ENCODE measurements at regions not wholly inside any gene's neighbourhood (a gene's known extent, or its start where the extent isn't known, plus 50 kb on each side); places are given as distances from the start of the nearest gene placed in this dataset.

DNA sequence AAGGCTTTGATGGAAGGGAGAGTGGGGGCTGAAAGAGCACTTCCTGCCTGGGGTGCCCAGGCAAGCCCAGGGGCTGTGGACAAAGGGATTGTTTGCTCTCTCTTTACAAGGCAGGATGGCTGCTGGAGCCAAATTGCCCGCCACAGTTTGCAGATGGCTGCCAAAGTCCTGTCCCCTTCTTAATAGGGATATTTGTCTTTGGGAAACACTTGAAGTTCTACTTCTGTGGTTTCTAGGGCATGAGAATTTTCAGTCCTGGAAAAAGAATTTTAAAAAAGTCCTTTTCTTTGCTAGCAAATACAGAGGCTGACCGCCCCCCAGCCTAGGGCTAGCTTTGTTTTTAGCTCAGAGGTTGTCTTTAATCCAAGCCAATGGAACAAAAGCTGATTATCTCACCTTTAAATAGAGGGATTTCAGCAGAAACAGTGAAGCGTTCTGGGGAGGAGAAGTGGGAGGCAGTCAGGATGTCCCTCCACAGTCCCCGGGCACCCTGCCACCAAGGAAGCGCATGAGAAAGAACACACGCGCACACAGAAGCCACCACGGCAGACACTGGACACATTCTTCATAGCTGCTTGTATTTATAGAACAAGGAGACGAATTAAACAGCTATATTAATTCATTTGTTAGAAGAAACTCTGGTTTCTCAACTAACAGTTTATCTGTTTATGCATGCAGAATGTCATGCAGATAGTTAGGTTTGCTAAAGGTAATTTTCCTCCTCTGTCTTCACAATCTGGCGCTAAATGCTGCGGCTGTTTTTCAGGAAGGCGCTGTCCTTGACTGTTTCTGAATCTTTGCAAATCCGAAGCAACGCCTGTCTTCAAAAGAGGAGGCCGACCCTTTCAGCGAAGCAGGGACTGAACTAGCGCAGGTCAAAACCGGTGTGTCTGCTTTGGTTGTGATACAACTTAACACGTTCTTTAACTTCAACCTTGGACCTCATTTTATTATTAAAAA, 736.9 kb downstream of the QKI start:
- Histone ChIP-seq H3K36me3 (ENCODE audit: insufficient read depth, low read length) (no peaks in the 10 kb centered on the region), H3K4me1 (ENCODE audit: insufficient read depth, low read length) (no peaks in the 10 kb centered on the region), H3K27me3 (ENCODE audit: insufficient read depth, low read length, poor library complexity, severe bottlenecking) (no peaks in the 10 kb centered on the region), H3K27ac (ENCODE audit: low read depth, low read length) (no peak overlapping the region), H3K4me3 (ENCODE audit: low read length) (no peak overlapping the region), H3K9me3 (ENCODE audit: low read length) (no peaks in the 10 kb centered on the region)
- H3K9me3 Mint-ChIP-seq = peaks cover 0 to 3% (median 2%) of the 10 kb centered on the region in 5 donors
- DNase-seq = no peak
- H3K36me3 Mint-ChIP-seq = no peaks in the 10 kb centered on the region
- no peaks in the 10 kb centered on the region for H3K4me1 Mint-ChIP-seq
- H3K27me3 Mint-ChIP-seq = peaks cover 0 to 2% of the 10 kb centered on the region in 2 donors
- H3K27ac Mint-ChIP-seq = no peak overlapping the region
- H3K4me3 Mint-ChIP-seq = no peak overlapping the region
- ChIA-PET CTCF (no interaction called here), POLR2A (no interaction called here)

DNA sequence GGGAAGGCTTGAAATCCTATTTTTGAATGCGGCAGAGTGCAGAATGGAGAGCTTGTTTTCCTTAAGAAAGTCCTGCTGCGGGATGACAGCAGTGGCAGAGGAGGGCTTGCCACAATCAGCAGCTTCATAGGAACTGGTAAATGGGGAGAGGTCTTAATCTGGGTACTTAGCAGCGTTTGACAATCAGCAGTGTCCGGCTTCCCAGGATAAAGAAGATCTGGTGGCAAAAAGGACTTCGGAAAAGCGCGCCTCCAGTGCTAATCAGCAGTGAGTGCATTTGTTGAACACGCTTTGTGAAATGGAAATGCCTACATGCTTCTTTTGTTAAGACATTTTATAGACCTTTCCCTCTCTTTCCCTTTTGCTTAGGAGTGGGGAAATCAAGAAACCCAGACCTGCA, 735.7 kb downstream of the QKI start:
- peaks cover 0 to 3% (median 2%) of the 10 kb centered on the region in 5 donors for H3K9me3 Mint-ChIP-seq
- H3K27ac Mint-ChIP-seq = no peak overlapping the region
- no peaks in the 10 kb centered on the region for H3K36me3 Mint-ChIP-seq
- H3K36me3 ChIP-seq (ENCODE audit: insufficient read depth, low read length) = no peaks in the 10 kb centered on the region
- no peak overlapping the region for H3K4me3 Mint-ChIP-seq
- POLR2A ChIA-PET = no interaction called here
- H3K27me3 ChIP-seq (ENCODE audit: insufficient read depth, low read length, poor library complexity, severe bottlenecking) = no peaks in the 10 kb centered on the region
- no peak overlapping the region for H3K27ac ChIP-seq (ENCODE audit: low read depth, low read length)
- no peaks in the 10 kb centered on the region for H3K9me3 ChIP-seq (ENCODE audit: low read length)
- no peaks in the 10 kb centered on the region for H3K4me1 Mint-ChIP-seq
- H3K4me3 ChIP-seq (ENCODE audit: low read length) = no peak overlapping the region
- DNase-seq = no peak
- H3K4me1 ChIP-seq (ENCODE audit: insufficient read depth, low read length) = no peaks in the 10 kb centered on the region
- peaks cover 0 to 2% of the 10 kb centered on the region in 2 donors for H3K27me3 Mint-ChIP-seq
- CTCF ChIA-PET = no interaction called here

DNA sequence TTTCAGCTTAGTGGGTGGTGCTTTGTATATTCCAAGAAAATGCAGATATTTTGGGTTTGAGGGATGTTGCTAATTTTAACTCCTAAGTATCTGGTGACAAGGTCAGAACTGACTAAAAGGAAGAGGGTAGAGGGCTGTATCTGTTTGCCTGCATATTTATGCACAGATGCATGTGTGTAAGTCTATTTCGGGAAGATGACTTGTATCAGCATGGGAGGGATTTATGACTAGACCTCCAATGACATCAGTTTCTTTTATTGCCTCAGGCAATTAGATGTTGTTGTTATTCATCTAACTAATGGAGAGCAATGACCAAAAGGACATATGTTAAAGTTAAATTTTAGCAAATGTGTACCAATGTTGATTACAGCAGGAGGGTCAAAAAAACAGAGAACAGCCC, 734.3 kb downstream of the QKI start:
- Histone ChIP-seq H3K4me1 (ENCODE audit: insufficient read depth, low read length) (no peaks in the 10 kb centered on the region), H3K4me3 (ENCODE audit: low read length) (no peak overlapping the region), H3K9me3 (ENCODE audit: low read length) (no peaks in the 10 kb centered on the region), H3K27me3 (ENCODE audit: insufficient read depth, low read length, poor library complexity, severe bottlenecking) (no peaks in the 10 kb centered on the region), H3K36me3 (ENCODE audit: insufficient read depth, low read length) (no peaks in the 10 kb centered on the region), H3K27ac (ENCODE audit: low read depth, low read length) (no peak overlapping the region)
- CTCF ChIA-PET = no interaction called here
- peaks cover 0 to 2% of the 10 kb centered on the region in 2 donors for H3K27me3 Mint-ChIP-seq
- peaks cover 0 to 5% (median 0%) of the 10 kb centered on the region in 5 donors for H3K9me3 Mint-ChIP-seq
- POLR2A ChIA-PET = no interaction called here
- no peak overlapping the region for H3K27ac Mint-ChIP-seq
- H3K4me1 Mint-ChIP-seq = no peaks in the 10 kb centered on the region
- no peak for DNase-seq
- no peak overlapping the region for H3K4me3 Mint-ChIP-seq
- H3K36me3 Mint-ChIP-seq = no peaks in the 10 kb centered on the region

DNA sequence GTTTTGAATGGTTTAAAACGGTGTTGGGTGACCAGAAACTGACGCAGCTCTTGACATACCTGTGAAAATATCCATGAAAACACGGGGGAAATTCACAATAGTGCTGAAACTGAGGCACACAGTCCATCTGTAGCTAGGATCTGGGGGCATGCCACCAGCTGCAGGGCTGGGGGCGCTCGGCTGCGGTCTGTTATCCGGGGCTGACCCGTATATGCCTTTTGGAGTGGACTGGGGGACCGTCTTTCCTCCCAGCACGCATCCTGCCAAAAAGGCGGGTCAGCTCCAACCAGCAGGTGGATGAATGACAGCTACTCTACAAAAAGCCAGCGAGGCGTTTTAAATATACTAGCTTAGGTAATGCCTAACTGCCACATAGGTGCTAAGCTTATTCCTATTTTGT, 729.8 kb downstream of the QKI start:
- H3K36me3 ChIP-seq (ENCODE audit: insufficient read depth, low read length) = no peaks in the 10 kb centered on the region
- POLR2A ChIA-PET = no interaction called here
- Mint-ChIP-seq H3K9me3 (peaks cover 0 to 5% (median 0%) of the 10 kb centered on the region in 5 donors), H3K27me3 (no peaks in the 10 kb centered on the region), H3K36me3 (no peaks in the 10 kb centered on the region), H3K4me1 (no peaks in the 10 kb centered on the region), H3K27ac (no peak overlapping the region), H3K4me3 (no peak overlapping the region)
- no peak overlapping the region for H3K4me3 ChIP-seq (ENCODE audit: low read length)
- no peaks in the 10 kb centered on the region for H3K9me3 ChIP-seq (ENCODE audit: low read length)
- no peaks in the 10 kb centered on the region for H3K4me1 ChIP-seq (ENCODE audit: insufficient read depth, low read length)
- no peak overlapping the region for H3K27ac ChIP-seq (ENCODE audit: low read depth, low read length)
- CTCF ChIA-PET = no interaction called here
- DNase-seq = no peak
- H3K27me3 ChIP-seq (ENCODE audit: insufficient read depth, low read length, poor library complexity, severe bottlenecking) = no peaks in the 10 kb centered on the region

DNA sequence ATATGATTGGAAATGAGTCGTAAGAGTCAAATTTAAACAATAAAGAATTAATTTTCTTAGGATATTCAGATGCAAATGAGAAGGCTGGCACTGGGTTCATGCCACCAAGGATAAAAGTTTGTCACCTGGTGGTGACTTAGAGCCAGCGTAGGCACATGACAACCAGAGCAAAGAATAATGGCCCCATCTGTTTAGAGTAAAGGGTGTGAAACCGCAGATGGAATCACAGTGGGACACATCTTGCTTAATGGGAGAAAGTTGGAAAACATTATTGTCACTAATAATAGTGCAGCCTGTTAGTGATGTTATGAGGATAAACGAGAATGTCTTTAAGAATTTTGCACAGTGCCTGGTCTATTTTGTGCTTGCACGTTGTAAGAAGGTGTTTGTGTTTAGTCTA, 727.8 kb downstream of the QKI start:
- peaks cover 0 to 3% (median 0%) of the 10 kb centered on the region in 5 donors for H3K9me3 Mint-ChIP-seq
- no peak overlapping the region for H3K4me3 Mint-ChIP-seq

DNA sequence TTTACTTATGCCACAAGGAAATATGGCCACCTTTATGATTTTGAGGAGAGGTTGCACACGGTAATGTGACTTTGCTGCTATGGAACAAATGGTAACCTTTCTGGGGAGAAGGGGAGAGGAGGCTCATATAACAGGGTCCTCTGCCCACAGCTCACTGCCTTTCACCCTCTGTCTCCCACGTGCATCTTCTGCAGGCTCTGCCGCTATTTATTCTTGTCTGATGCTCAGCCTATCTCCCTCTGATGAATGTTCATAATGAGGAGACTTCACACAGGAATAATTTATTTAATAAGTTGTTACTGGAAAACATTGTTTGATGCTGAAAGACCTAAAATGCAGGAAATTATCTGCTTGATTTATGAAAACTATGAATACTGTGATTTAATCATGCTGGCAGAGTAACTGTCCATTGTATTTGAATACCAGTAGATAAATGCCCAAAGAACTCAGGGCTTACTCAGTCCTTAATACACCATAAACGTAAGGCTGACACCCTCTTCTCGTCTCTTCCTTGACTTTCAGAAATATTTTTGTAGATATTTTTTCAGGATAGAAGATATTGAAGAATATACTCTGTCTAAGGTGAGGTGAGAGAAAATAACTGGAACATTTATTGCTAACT, 721.1 kb downstream of the QKI start:
- Histone ChIP-seq H3K27me3 (ENCODE audit: insufficient read depth, low read length, poor library complexity, severe bottlenecking) (no peaks in the 10 kb centered on the region), H3K9me3 (ENCODE audit: low read length) (no peaks in the 10 kb centered on the region), H3K27ac (ENCODE audit: low read depth, low read length) (no peak overlapping the region), H3K36me3 (ENCODE audit: insufficient read depth, low read length) (no peaks in the 10 kb centered on the region), H3K4me3 (ENCODE audit: low read length) (no peak overlapping the region), H3K4me1 (ENCODE audit: insufficient read depth, low read length) (no peaks in the 10 kb centered on the region)
- DNase-seq = no peak
- H3K4me1 Mint-ChIP-seq = no peaks in the 10 kb centered on the region
- H3K27ac Mint-ChIP-seq = no peak overlapping the region
- H3K9me3 Mint-ChIP-seq = peaks cover 0 to 2% (median 0%) of the 10 kb centered on the region in 5 donors
- ChIA-PET CTCF (no interaction called here), POLR2A (no interaction called here)
- H3K36me3 Mint-ChIP-seq = no peaks in the 10 kb centered on the region
- no peak overlapping the region for H3K4me3 Mint-ChIP-seq
- H3K27me3 Mint-ChIP-seq = no peaks in the 10 kb centered on the region

More for the DNA sequence above, 727.8 kb downstream of the QKI start:
- Mint-ChIP-seq H3K36me3 (no peaks in the 10 kb centered on the region), H3K27ac (no peak overlapping the region), H3K4me1 (no peaks in the 10 kb centered on the region), H3K27me3 (no peaks in the 10 kb centered on the region)
- no peaks in the 10 kb centered on the region for H3K36me3 ChIP-seq (ENCODE audit: insufficient read depth, low read length)
- no peak for DNase-seq
- H3K4me1 ChIP-seq (ENCODE audit: insufficient read depth, low read length) = no peaks in the 10 kb centered on the region
- no peak overlapping the region for H3K27ac ChIP-seq (ENCODE audit: low read depth, low read length)
- ChIA-PET CTCF (no interaction called here), POLR2A (no interaction called here)
- H3K27me3 ChIP-seq (ENCODE audit: insufficient read depth, low read length, poor library complexity, severe bottlenecking) = no peaks in the 10 kb centered on the region
- H3K9me3 ChIP-seq (ENCODE audit: low read length) = no peaks in the 10 kb centered on the region
- H3K4me3 ChIP-seq (ENCODE audit: low read length) = no peak overlapping the region

DNA sequence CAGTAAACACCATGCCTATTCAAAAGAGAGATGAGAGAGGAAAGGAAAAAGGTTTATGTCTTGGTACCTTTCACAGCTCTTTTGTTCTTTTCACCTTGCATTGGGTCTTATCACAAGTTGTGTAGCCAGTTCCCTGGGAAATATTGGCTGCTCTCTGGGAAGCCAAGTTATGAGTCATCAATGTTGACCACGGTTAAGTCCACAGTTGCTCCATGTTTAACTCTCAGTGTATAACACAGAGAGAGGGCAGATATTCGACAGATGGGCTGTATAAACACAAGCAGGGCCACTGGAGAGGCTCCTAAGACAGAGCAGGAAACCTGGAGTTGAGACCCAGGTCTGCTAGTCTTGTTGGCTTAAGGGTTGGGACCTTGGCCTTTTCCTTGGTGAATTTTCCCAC, 718.6 kb downstream of the QKI start:
- H3K27ac ChIP-seq (ENCODE audit: low read depth, low read length) = no peak overlapping the region
- ChIA-PET POLR2A (no interaction called here), CTCF (no interaction called here)
- no peaks in the 10 kb centered on the region for H3K36me3 ChIP-seq (ENCODE audit: insufficient read depth, low read length)
- no peak overlapping the region for H3K27ac Mint-ChIP-seq
- H3K27me3 ChIP-seq (ENCODE audit: insufficient read depth, low read length, poor library complexity, severe bottlenecking) = no peaks in the 10 kb centered on the region
- H3K9me3 Mint-ChIP-seq = peaks cover 0 to 2% (median 0%) of the 10 kb centered on the region in 5 donors
- H3K27me3 Mint-ChIP-seq = no peaks in the 10 kb centered on the region
- H3K4me3 Mint-ChIP-seq = no peak overlapping the region
- no peaks in the 10 kb centered on the region for H3K9me3 ChIP-seq (ENCODE audit: low read length)
- H3K4me1 ChIP-seq (ENCODE audit: insufficient read depth, low read length) = no peaks in the 10 kb centered on the region
- H3K36me3 Mint-ChIP-seq = no peaks in the 10 kb centered on the region
- no peaks in the 10 kb centered on the region for H3K4me1 Mint-ChIP-seq
- no peak overlapping the region for H3K4me3 ChIP-seq (ENCODE audit: low read length)
- no peak for DNase-seq

DNA sequence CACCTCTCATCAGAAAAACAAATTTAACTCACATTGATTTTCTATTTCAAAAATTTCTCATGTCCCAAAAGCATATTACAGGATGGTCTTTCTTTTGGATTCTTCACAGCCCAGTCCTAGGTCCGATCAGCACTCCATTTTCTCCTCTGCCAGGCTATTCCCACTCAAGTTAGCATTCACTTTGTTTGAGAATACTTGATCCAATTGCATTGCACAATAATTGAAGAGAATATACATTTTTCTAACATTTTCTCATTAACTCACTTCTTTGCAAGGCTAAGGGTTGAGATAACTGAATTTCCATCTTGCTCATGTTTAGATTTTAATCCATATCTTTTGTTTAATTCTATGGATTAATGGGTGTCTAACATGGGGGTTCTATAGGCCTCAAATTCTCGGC, 716.1 kb downstream of the QKI start:
- no peak overlapping the region for H3K27ac ChIP-seq (ENCODE audit: low read depth, low read length)
- no peak overlapping the region for H3K27ac Mint-ChIP-seq
- no peak for DNase-seq
- no peaks in the 10 kb centered on the region for H3K36me3 ChIP-seq (ENCODE audit: insufficient read depth, low read length)
- H3K4me3 Mint-ChIP-seq = no peak overlapping the region
- no peaks in the 10 kb centered on the region for H3K27me3 ChIP-seq (ENCODE audit: insufficient read depth, low read length, poor library complexity, severe bottlenecking)
- no peaks in the 10 kb centered on the region for H3K4me1 Mint-ChIP-seq
- H3K36me3 Mint-ChIP-seq = no peaks in the 10 kb centered on the region
- ChIA-PET POLR2A (no interaction called here), CTCF (no interaction called here)
- no peak overlapping the region for H3K4me3 ChIP-seq (ENCODE audit: low read length)
- no peaks in the 10 kb centered on the region for H3K27me3 Mint-ChIP-seq
- H3K9me3 Mint-ChIP-seq = peaks cover 0 to 2% (median 0%) of the 10 kb centered on the region in 5 donors
- no peaks in the 10 kb centered on the region for H3K4me1 ChIP-seq (ENCODE audit: insufficient read depth, low read length)
- H3K9me3 ChIP-seq (ENCODE audit: low read length) = no peaks in the 10 kb centered on the region
